HUES64 (cell line): ENCODE measurements at regions not wholly inside any gene's neighbourhood (a gene's known extent, or its start where the extent isn't known, plus 50 kb on each side); places are given as distances from the start of the nearest gene placed in this dataset.

Source experiments
- H3K27ac ChIP-seq: 2 replicates; pipeline ENCODE4 v1.7.0; 2013; ENCODE audit warnings: low read depth, low read length, inconsistent platforms
- H3K27me3 ChIP-seq: 2 replicates; pipeline ENCODE4 v1.6.1; 2013; ENCODE audit warnings: mild to moderate bottlenecking, low read length; ENCODE audit not compliant: insufficient read depth
- H3K36me3 ChIP-seq: 2 replicates; pipeline ENCODE4 v1.6.1; 2013; ENCODE audit warnings: mild to moderate bottlenecking, low read length; ENCODE audit not compliant: insufficient read depth
- H3K4me1 ChIP-seq: 2 replicates; pipeline ENCODE4 v1.6.1; 2013; ENCODE audit warnings: mild to moderate bottlenecking, low read length, moderate library complexity; ENCODE audit not compliant: insufficient read depth
- H3K4me3 ChIP-seq: 2 replicates; pipeline ENCODE4 v1.5.1; 2013; ENCODE audit warnings: mild to moderate bottlenecking, low read length, moderate library complexity
- H3K9ac ChIP-seq: 2 replicates; pipeline ENCODE4 v1.6.1; 2013; ENCODE audit warnings: mild to moderate bottlenecking, low read depth, low read length
- H3K9me3 ChIP-seq: 2 replicates; pipeline ENCODE4 v1.6.1; 2013; ENCODE audit warnings: low read depth, low read length; ENCODE audit not compliant: insufficient read depth
- WGBS: fragments of 150-250, 120-280 bp; methylation state at CpG from one replicate; pipeline ENCODE4 v1.1.7; 2013; ENCODE audit warnings: missing lambda C conversion rate; 5-methylcytosine and 5-hydroxymethylcytosine counted together

GRCh38 chr9:108088916-108089315 lies 599.3 kb upstream of the KLF4 start:
- no peak overlapping the region for H3K27ac ChIP-seq
- no peak overlapping the region for H3K9ac ChIP-seq
- H3K9me3 ChIP-seq = 0 out of 2 replicates have a peak, but pooled peaks cover 5% of the 10 kb centered on the region
- H3K4me3 ChIP-seq = no peak overlapping the region
- 91% methylated on average over 3 of the region's 3 CpGs for WGBS
- H3K36me3 ChIP-seq = no peaks in the 10 kb centered on the region
- peaks cover 13% of the 10 kb centered on the region for H3K4me1 ChIP-seq
- H3K27me3 ChIP-seq = peaks cover 8% of the 10 kb centered on the region; the same call in 1 of the 2 replicates

- Histone ChIP-seq H3K36me3 (no peaks in the 10 kb centered on the region), H3K9ac (no peak overlapping the region), H3K27me3 (peaks cover 8% of the 10 kb centered on the region; the same call in 1 of the 2 replicates), H3K9me3 (0 out of 2 replicates have a peak, but pooled peaks cover 4% of the 10 kb centered on the region), H3K4me3 (no peak overlapping the region), H3K27ac (no peak overlapping the region), H3K4me1 (peaks cover 19% of the 10 kb centered on the region)
- WGBS = 95% methylated on average over 5 of the region's 5 CpGs
Measured at GRCh38 chr9:108087781-108088180, 598.2 kb upstream of the KLF4 start.

GRCh38 chr9:108086624-108087023 lies 597.1 kb upstream of the KLF4 start:
- H3K4me3 ChIP-seq = no peak overlapping the region
- H3K9me3 ChIP-seq = no peaks in the 10 kb centered on the region
- no peak overlapping the region for H3K9ac ChIP-seq
- no peak overlapping the region for H3K27ac ChIP-seq
- peaks cover 19% of the 10 kb centered on the region for H3K4me1 ChIP-seq
- H3K27me3 ChIP-seq = peaks cover 8% of the 10 kb centered on the region; the same call in 1 of the 2 replicates
- 35% methylated on average over 4 of the region's 4 CpGs for WGBS
- no peaks in the 10 kb centered on the region for H3K36me3 ChIP-seq

GRCh38 chr9:108085294-108085693 lies 595.7 kb upstream of the KLF4 start:
- H3K4me1 ChIP-seq = peaks cover 19% of the 10 kb centered on the region
- no peaks in the 10 kb centered on the region for H3K36me3 ChIP-seq
- 94% methylated on average over 6 of the region's 6 CpGs for WGBS
- H3K9ac ChIP-seq = no peak overlapping the region
- peaks cover 8% of the 10 kb centered on the region; the same call in 1 of the 2 replicates for H3K27me3 ChIP-seq
- H3K9me3 ChIP-seq = no peaks in the 10 kb centered on the region
- no peak overlapping the region for H3K4me3 ChIP-seq
- no peak overlapping the region for H3K27ac ChIP-seq

GRCh38 chr9:108083796-108084352 lies 594.3 kb upstream of the KLF4 start:
- 96% methylated on average over 3 of the region's 3 CpGs for WGBS
- Histone ChIP-seq H3K27me3 (peaks cover 8% of the 10 kb centered on the region; the same call in 1 of the 2 replicates), H3K36me3 (no peaks in the 10 kb centered on the region), H3K27ac (no peak overlapping the region), H3K4me3 (no peak overlapping the region), H3K4me1 (peaks cover 19% of the 10 kb centered on the region), H3K9me3 (no peaks in the 10 kb centered on the region), H3K9ac (no peak overlapping the region)

- H3K27ac ChIP-seq = no peak overlapping the region
Measured at GRCh38 chr9:108083160-108083750, 593.7 kb upstream of the KLF4 start.

DNA sequence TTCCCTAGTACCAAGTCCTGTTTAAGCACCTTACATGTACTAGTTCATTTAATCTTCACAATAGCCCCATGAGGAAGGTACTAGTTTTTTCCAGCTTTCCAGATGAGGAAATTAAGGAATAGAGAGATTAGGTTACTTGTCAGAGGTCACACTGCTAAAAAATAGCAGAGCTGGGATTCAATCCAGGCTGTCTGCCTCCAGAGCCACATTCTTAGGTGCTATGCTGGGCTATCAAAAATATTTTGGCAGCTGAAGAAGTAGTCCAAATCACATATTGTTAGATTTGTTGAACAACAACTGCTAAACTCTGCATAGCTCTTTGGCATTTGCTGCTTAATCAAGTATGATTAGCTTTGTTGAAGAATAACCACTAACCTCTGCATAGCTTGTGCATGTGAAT lies 591.5 kb upstream of the KLF4 start:
- peaks cover 5% of the 10 kb centered on the region; the same call in 1 of the 2 replicates for H3K27me3 ChIP-seq
- no peak overlapping the region for H3K9ac ChIP-seq
- H3K4me3 ChIP-seq = no peak overlapping the region
- H3K9me3 ChIP-seq = no peaks in the 10 kb centered on the region
- no peak overlapping the region for H3K27ac ChIP-seq
- H3K36me3 ChIP-seq = no peaks in the 10 kb centered on the region
- H3K4me1 ChIP-seq = peaks cover 6% of the 10 kb centered on the region; the same call in 1 of the 2 replicates

More at GRCh38 chr9:108083160-108083750, 593.7 kb upstream of the KLF4 start:
- no peaks in the 10 kb centered on the region for H3K9me3 ChIP-seq
- 91% methylated on average over 6 of the region's 6 CpGs for WGBS
- H3K36me3 ChIP-seq = no peaks in the 10 kb centered on the region
- no peak overlapping the region for H3K9ac ChIP-seq
- H3K4me1 ChIP-seq = peaks cover 19% of the 10 kb centered on the region
- no peak overlapping the region for H3K4me3 ChIP-seq
- peaks cover 8% of the 10 kb centered on the region; the same call in 1 of the 2 replicates for H3K27me3 ChIP-seq

DNA sequence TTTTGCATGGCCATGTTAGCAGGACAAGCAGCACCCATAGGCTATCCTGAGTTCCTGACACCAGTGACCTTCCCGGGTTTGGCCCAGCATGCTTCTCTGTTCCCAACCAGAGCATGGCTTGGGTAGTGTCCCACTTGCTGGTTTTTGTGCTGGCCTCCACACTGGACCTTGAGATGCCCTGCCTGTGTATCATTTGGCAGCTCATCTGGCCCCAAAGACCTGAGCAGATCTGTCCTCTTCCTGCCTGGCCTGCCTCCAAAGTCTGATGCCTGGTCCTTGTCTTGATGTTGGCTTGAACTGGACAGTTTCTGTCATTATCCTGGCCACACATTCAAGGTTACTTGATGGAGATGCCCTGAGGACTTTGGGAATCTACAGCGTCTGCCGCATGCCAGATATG lies 590.7 kb upstream of the KLF4 start:
- H3K4me3 ChIP-seq = no peak overlapping the region
- peaks cover 6% of the 10 kb centered on the region; the same call in 1 of the 2 replicates for H3K4me1 ChIP-seq
- H3K27me3 ChIP-seq = no peaks in the 10 kb centered on the region
- no peaks in the 10 kb centered on the region for H3K36me3 ChIP-seq
- no peaks in the 10 kb centered on the region for H3K9me3 ChIP-seq
- WGBS = 96% methylated on average over 3 of the region's 3 CpGs
- no peak overlapping the region for H3K27ac ChIP-seq
- no peak overlapping the region for H3K9ac ChIP-seq

GRCh38 chr9:108078811-108079210 lies 589.2 kb upstream of the KLF4 start:
- Histone ChIP-seq H3K36me3 (no peaks in the 10 kb centered on the region), H3K9ac (no peak overlapping the region), H3K9me3 (no peaks in the 10 kb centered on the region), H3K27me3 (no peaks in the 10 kb centered on the region), H3K4me1 (peaks cover 6% of the 10 kb centered on the region; the same call in 1 of the 2 replicates), H3K27ac (no peak overlapping the region), H3K4me3 (no peak overlapping the region)
- WGBS = 94% methylated on average over 2 of the region's 2 CpGs

- H3K27ac ChIP-seq = no peak overlapping the region
- no peaks in the 10 kb centered on the region for H3K9me3 ChIP-seq
- no peak overlapping the region for H3K9ac ChIP-seq
- no peaks in the 10 kb centered on the region for H3K27me3 ChIP-seq
- H3K36me3 ChIP-seq = no peaks in the 10 kb centered on the region
- H3K4me1 ChIP-seq = peaks cover 5% of the 10 kb centered on the region; the same call in 1 of the 2 replicates
- H3K4me3 ChIP-seq = no peak overlapping the region
- 94% methylated on average over 8 of the region's 8 CpGs for WGBS
Measured at GRCh38 chr9:108078375-108078774, 588.8 kb upstream of the KLF4 start.

DNA sequence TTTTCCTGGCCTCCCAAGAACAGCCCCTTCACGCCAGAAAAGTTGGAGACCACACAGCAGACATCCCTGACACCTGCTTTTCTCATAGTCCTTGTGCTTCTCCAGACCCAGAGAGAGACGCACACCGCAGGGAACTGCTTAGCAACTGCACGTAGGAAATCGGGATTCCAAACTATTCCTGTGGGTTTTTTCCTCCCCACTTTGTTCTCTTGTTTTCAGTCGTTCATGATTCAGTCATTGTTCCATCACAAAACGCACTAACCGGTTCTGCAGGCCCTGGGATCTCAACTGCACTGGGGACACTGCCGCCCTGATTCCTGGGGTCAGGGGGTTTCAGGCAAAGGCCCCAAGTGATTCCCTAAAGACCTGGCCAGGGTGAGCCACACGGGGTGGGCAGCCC lies 588.0 kb upstream of the KLF4 start:
- 91% methylated on average over 10 of the region's 10 CpGs for WGBS
- no peak overlapping the region for H3K9ac ChIP-seq

More for the DNA sequence above, 588.0 kb upstream of the KLF4 start:
- Histone ChIP-seq H3K4me3 (no peak overlapping the region), H3K27ac (no peak overlapping the region), H3K9me3 (no peaks in the 10 kb centered on the region), H3K4me1 (no peaks in the 10 kb centered on the region), H3K36me3 (no peaks in the 10 kb centered on the region), H3K27me3 (no peaks in the 10 kb centered on the region)
